GM21825 (cell line): ENCODE measurements at regions not wholly inside any gene's neighbourhood (a gene's known extent, or its start where the extent isn't known, plus 50 kb on each side); places are given as distances from the start of the nearest gene placed in this dataset.
"Not testable (repeated sequence)": the region's sequence is repeated elsewhere in the genome, so short reads cannot be mapped to it uniquely, and the experiment has no call there.

Experiments used
- ATAC-seq: cut with Tn5 transposase; IDR thresholded peaks from one replicate; pipeline ENCODE4 v1.9.1; 2021; ENCODE audit warnings: mild to moderate bottlenecking, moderate library complexity; ENCODE audit not compliant: unreplicated experiment

DNA sequence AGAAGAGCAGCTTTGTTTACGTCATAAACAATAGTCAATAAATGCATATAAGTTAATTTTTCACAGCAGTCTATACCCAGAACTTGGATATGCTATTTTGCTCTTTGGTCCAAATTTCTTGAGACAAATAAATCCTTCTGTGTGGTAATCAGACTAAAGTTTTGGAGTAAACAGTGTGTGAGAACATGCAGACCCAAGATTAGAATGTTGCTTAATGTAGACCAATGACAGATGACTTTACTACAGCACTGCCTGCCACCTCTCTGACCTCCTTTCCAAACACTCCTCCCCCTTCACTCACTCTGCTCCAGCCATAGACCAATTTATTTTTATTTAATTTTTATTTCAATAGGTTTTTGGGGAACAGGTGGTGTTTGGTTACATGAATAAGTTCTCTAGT, 115.3 kb upstream of the TANK start:
- no peak for ATAC-seq

DNA sequence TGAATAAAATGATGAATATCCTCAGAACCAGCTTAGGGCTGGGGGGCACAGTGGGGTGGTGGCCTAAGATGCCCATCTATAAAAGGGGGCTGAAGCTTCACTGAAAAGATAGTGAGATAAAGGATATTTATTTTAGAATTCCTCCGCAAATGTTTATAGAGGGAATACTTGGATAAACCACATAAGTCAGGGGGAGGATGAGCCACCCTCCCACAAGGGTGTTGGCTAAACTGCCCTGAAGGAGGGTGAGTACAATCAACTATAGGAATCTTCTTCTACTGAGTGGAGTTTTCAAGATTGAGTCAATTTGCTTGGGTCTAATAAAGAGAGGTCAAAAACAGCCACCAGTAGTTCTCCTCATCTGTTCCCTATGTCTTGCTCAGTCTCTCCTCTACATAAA, 114.5 kb upstream of the TANK start:
- no peak for ATAC-seq

DNA sequence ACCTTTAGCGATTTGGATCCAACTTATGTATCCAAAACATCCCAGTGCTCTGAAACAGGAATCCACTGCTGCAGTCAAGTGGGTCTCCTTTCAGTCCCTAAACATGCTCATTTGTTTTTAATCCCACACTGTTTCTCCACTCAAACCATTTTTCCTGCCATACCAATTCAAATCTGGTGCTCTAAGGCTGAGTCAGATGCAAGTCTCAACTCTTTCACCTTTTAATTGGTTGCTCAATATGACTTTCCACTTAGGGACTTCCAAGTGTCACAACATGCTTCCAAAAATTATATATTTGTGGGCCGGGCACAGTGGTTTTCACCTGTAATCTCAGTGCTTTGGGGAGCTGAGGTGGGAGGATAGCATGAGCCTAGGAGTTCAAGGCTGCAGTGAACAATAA, 113.4 kb upstream of the TANK start:
- ATAC-seq: no peak

DNA sequence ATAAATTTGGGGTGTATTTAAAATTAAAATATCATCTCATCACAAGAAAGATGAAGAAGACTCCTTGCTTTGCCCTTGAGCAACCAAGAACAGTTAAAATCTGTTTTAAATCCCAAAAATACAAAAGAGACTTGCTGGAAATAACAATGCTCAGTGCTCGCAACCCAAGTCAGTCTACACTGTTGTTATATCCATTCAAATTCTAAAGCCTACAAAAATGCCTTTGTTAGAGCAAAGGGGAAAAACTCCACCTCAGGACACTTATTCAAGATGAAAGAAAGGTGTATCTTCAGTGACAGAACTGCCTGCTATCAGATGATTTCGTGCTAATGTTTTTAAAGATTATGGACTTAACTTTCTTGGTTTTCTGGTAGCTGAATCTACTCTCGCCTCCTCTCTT, 111.9 kb upstream of the TANK start:
- ATAC-seq: no peak

DNA sequence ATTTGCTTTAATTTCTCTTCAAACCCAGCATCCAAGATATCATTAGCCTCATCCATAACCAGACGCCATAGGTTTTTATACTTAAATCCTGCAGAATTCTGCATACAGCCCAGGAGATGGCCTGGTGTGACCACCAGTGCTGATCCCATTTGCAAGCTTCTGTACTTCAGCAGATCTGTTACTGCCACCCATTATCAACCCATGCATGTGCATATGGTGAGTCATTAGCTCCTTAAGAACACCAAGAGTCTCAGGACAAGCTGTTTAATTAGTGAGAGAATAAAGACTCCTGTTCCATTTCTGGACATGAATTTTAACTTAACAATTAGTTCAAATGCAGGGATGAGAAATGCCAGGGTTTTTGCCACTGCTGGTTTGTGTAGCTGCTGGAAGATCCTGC, 110.7 kb upstream of the TANK start:
- ATAC-seq: no peak

DNA sequence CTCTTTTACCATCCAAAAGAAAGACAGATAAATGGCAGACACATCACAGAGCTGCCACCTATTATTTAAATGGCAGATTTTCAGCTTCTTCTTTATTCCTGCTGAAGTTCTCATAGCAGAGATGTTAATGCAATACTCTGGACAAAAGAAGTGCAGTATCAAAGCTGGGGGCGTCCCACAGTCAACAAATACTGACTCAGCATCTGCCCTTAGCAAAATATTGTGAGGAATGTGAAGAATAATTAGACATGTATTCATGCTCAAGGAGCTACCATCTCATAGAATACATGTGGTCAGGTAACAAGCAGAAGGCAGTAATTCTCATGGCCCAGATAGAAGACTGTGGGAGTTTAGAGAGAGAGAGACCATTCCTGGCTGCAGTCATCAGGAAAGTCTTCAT, 108.0 kb upstream of the TANK start:
- no peak for ATAC-seq

DNA sequence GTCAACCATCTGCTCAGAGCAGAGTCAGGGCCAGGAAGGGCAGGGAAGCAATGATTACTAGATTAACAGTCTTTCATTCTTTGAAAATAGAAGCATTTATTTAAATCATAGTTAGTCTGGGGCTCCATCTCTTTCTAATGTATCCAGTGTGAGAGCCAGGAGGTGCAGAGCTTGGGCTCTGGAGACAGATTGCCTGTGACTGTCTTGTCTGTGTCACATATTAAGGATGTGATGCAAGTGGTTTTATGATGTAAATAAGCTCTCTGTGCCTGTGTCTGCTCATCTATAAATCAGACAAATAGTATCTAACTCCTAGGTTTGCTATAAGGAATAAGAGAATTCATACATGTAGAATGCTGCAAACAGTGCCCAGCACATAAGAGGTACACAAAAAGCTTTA, 104.9 kb upstream of the TANK start:
- ATAC-seq: no peak

DNA sequence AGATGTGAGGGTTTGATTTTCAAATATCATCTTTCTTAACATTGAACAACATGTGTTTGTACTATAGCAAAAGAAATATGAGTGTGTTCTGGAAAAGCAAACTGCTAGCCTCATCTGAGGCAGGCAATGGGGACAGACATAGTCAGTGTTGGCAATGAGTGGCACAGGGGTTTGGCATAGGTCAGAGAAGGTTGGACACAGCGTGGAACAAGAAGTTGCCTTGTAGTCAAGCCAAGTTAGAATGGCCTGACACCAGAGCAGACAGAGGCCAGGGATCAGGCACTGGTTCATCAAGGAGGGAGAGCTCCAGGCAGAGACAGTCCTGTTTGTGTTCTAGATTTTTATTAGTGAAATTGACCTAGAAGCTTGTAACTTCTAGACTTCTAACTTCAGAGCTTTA, 100.8 kb upstream of the TANK start:
- ATAC-seq: no peak

DNA sequence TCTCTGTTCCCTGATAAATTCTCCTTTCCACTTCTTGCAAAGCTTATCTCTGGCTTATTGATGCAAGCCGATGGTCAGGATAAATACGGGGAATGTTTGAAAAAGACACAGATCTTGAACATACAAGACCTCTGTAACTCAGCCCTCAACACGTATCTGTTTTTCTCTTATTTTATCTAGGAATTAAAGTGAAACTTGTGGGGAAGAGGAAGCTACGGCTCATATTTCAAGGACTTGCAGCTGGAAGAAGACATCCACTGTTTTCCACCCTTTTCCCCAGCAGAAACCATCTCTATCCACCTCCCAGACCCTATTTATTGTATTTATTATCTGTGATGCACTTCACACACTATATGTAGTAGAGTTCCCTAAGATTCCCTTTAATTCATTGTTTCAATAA, 98.4 kb upstream of the TANK start:
- no peak for ATAC-seq

DNA sequence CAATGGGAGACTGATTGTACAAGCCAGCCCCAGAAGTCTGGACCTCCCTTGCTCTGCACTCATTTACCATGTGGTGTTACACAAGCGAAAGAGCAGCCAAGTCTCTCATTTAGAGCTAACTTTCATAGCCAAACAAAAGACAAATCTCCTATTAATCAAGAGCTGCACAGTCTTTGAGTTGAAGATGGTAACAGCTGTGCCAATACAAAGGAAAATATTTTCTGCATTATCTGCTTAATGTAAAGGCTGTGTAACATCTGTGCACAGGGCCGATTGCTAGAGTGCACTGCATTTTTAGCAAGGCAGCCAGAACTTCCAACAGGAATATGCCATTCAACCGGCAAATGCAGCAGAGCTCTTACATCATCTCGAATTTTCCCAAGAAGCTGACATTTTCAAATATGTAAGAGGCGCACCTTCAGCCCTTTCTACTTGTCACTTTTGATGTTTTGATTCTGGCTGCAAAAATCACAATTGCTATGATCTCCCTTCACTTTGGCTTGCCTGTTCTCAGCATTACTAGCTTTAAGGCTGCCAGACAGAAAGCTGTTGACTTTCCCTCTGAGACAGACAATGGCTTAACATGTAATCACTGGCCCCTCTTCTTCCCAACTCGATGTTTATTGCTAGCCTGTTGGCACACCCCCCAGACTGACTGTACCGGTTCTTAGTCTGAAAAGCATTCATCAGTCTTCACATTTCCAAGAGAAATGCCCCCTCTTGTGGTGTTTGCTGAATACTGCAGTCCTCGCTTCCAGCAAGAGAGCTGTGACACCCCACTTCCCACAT, 96.9 kb upstream of the TANK start:
- peak; percentile 90 for ATAC-seq

DNA sequence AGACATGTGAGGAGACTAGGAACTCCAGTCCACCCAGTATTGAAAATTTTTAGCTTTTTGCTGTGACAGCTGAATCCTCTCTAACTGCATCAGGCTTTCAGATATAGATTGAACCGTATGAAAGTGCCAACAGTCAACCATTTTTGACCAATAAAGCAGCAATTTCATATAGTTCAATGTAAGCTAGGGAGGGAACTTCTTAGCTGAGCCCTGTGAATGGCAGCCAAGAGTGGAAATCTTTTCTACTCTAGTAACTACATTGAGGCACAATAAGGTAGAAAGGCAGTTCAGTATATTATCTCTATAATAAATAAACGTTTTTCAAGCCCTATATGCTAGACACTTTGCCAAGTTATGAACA, 96.3 kb upstream of the TANK start:
- ATAC-seq: peak; percentile 24

DNA sequence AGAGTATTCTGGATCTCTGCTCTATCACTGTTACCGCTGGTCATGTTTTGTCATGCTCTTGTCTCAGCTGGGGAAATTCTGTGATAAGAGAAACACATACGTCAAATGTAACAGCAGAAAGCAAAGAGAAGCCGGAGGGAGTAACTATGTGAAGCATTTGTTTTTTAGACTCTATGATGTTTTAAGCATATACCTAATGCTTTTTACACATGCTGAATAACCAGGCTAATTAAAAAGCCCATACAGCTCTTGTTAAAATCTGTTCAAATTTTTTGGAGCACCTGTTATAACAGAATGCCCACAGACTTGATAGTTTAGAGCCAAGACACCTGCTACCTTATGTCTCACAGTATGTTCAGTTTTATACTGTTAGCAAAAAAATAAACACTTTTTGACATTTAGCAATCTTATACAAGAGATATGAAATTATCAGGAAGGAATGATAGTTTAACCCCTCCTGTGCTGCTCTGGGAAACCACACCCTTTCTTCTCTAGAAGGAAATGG, 92.3 kb upstream of the TANK start:
- ATAC-seq: no peak

DNA sequence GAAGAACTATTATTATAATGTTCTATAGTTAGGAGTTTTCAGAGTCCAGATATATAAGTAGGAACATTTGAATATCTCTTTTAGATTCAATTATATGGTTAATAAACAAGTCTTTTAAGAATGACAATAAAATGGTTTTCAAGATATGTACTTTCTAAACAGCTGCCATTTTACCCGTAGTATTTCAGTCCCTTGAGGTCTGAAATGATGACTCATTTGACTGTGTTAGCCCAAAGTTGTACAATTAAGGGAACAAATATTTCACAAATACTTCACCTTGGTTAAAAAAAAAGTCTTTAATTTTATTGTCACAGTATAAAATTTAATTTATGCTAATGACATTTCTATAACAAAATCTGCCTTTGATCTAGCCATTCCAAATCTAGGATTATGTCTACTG, 91.6 kb upstream of the TANK start:
- peak; percentile 44 for ATAC-seq

DNA sequence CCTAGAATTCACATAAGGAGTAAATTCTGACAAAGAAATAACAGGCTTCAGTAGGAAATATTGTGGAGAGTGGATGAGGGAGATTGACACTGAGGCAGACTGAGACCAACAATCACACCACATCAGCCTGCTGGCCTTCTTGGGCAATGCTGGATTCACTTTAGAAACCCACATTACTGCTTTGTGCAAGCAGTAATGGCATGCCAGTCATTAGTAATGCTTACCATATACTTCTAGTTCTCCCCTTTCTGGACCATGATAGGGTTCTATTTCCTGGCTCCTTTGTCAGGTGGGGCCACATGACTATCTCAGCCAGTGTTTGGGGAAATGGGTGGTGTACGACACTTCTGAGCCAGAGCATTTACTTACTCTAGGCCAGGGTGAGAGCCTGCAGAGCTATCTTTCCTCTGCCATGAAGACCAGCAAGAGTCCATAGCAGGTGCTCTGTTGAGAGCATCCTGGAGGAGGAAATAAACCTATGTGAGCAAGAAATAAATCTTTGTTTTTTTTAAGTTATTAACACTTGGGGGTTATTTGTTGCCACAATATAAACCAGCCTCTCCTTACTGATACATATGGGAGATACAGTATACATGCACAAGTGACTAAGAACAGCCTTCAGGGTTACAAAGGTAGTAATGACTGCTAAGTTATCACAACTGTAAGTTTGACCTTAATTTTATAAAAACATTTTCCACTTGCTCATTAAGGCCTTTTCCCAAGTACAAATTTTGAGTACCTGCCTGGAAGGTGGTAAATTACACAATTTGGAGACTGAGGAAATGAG, 89.3 kb upstream of the TANK start:
- ATAC-seq: no peak

DNA sequence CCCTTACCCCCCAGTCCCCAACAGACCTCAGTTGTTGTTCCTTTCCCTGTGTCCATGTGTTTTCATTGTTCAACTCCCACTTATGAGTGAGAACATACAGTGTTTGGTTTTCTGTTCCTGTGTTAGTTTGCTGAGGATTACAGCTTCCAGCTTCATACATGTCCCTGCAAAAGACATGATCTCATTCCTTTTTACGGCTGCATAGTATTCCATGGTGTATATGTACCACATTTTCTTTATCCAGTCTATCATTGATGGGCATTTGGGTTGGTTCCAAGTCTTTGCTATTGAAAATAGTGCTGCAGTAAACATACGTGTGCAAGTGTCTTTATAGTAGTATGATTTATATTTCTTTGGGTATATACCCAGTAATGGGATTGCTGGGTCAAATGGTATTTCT, 87.8 kb upstream of the TANK start:
- ATAC-seq: not testable (repeated sequence)

DNA sequence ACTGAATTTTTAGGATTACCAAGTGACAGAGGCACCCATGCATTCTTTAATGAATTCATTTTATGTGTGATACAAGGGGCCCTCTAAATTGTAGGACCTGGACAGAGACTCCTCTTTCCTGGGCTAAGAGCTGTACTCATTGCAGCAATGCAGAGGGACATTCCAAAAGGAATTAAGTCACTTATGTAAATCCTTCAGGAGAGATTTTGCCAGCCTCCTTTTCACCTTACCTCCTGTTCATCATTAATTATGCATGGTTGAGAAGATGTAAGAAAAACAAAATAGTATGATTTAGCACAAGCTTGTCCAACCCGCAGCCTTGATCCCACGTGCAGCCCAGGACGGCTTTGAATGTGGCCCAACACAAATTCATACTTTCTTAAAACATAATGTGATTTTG, 84.5 kb upstream of the TANK start:
- ATAC-seq: no peak

DNA sequence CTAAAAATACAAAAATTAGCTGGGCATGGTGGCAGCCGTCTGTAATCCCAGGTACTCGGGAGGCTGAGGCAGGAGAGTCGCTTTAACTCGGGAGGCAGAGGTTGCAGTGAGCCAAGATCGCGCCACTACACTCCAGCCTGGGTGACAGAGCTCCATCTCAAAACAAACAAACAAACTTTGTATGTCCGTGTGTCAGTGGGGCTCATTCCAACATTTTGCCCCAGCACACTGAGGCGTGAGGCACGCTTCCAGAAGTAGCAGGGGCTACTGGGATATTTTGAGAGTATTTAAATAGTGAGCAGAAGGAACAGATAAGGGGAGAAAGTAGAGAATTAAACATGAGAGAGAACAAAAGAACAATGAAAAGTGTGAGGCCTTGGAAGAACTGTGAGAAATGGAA, 83.3 kb upstream of the TANK start:
- no peak for ATAC-seq

DNA sequence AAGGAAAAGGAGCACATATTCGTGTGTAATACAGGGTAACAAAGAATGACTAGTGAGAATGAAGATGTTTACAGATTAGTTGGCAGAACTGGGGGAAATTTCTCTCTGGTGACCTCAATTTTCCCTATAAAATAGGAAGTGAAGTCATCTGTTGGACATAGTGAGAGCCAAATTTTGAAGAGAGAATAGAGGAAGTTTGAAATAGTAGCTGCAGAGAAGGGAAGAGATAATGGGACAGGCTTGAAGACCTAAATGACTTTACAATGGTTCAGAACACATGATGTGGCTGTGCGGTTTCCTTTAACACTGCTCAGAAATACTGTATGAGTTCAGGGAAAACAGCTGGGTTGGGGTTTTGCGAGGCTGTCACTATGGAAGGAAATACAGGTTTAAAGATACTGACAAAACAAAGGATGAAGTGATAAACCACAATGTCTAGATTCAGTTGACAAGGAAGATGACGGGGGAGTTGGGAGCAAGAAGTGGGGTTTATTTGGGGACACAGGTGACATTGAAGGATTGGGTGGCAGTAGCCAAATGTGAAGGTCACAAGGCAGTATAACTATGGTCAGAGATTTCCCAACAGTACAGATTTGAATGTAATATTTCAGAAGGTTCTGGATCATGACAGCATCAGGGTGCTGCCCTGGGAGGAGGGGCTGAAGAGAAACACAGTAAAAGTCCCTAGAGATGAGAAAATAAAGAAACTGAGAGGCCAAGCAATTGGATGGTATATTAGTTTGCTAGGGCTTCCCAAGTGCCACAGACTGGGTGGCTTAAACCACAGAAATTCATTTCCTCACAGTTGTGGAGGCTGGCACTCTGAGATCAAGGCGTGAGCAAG, 82.6 kb upstream of the TANK start:
- peak; percentile 91 for ATAC-seq

DNA sequence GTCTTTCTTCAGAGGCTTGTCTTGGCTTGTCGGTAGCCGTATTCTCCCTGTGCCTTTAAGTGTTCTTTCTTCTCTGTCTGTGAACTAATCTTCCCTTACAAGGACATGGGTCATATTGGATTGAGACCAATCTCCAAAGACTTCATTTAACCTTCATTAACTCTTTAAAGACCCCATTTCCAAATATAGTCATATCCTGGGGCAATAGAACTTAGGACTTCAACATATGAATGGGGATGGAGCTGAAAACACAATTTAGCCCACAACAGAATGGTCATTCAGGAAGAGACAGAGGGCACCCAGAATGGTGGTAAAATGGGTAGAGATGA, 82.1 kb upstream of the TANK start:
- ATAC-seq: no peak

DNA sequence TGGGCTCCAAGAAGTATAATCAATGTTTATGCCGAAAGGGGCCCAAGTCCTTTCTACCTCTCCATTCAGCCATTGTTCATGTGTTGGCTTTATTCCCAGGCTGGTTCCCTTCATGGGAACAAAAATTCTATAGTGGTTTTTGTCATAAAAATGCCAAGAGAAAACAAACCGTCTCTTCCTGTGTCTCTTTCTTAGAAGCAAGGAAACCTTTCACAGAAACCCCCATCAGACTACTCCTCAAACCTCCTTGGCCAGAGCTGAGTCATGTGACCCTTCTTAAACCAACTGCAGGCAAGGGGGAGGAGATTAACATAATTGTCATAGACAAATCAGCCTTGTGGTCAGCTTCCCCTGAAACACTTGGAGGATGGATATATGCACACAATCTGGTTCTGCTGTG, 75.1 kb upstream of the TANK start:
- no peak for ATAC-seq

DNA sequence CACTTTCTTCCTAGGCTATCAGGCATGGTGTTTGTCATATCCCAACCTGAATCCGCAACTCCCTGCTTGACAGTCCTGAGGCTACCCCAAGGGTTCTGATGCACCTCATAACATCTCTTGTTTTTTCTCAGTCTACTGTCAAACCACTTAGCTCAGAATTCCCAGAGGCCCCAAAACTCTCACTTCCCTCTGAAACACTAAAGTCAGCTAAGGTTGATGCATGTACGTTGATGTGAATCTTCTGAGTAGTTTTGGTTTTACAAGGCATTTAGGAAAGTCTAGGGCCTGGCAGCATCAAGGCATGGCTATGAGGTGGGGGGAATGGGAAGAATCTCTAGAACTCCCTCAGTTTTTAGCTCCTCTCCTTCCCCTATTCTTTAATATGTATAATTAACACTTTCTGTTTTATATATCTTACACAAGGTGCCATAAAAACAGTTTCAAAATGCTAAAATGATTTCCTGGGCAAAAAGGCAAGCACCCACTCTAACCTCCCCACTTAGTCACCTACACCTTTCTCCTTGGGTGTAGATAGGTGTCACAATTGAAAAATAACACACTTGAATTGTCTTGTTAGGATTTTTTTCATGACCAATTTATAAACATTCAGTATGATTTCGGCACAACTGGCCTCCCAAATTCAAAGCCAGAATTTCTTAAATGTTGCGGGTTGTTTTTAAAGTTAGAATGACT, 71.4 kb upstream of the TANK start:
- ATAC-seq: peak; percentile 93
